ENCODE measurements at regions not wholly inside any gene's neighbourhood (a gene's known extent, or its start where the extent isn't known, plus 50 kb on each side); places are given as distances from the start of the nearest gene placed in this dataset.
"Not testable (repeated sequence)": the region's sequence is repeated elsewhere in the genome, so short reads cannot be mapped to it uniquely, and the experiment has no call there.

GRCh38 chr18:23311351-23312121 lies 141.6 kb upstream of the RIOK3 start:
- DNase-seq = no peak

DNA sequence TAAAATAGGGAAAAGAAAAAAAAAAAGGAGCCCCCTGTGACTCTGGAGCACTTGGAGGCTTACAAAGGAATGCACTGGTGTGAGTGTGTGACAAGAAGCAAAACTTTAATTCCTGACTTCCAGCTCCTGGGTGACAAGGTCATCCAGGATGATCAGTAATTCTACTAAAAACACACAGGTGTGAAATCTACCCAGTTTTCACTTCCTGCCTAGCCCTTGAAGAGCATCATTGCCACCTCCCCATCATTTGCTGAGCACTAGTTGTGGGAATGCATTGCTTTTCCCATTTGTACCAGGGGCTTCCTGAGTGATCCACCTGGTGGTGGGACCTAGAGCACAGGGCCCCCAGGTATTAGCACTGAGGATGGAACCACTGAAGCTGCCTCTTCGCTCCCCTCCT lies 139.7 kb upstream of the RIOK3 start:
- DNase-seq = no peak

DNA sequence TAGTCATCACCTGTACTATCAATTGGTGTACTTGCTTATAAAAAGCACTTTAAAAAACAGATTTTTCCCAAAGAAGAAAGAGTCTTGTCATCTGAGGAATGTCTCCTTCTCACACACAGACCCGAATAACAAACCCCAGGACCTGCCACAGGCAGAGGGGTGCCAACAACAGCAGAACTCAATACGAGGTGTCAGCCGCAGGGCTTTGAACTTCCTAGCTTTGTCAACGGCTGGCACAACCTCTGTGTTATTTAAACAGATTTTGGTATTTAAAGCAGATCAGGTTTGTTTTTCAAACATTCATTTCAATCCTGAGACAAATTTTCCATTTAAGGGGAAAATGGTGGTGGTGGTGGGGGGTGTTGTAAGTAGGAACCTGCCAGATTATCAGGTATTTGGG lies 138.4 kb upstream of the RIOK3 start:
- no peak for DNase-seq

- DNase-seq = no peak
Measured at GRCh38 chr18:23316316-23316715, 136.8 kb upstream of the RIOK3 start.

- no peak for DNase-seq
Measured at GRCh38 chr18:23316988-23317387, 136.1 kb upstream of the RIOK3 start.

- DNase-seq = no peak
Measured at GRCh38 chr18:23317975-23318675, 135.0 kb upstream of the RIOK3 start.

GRCh38 chr18:23320709-23321236 lies 132.3 kb upstream of the RIOK3 start:
- DNase-seq = no peak

GRCh38 chr18:23321996-23322395 lies 131.1 kb upstream of the RIOK3 start:
- no peak for DNase-seq

DNA sequence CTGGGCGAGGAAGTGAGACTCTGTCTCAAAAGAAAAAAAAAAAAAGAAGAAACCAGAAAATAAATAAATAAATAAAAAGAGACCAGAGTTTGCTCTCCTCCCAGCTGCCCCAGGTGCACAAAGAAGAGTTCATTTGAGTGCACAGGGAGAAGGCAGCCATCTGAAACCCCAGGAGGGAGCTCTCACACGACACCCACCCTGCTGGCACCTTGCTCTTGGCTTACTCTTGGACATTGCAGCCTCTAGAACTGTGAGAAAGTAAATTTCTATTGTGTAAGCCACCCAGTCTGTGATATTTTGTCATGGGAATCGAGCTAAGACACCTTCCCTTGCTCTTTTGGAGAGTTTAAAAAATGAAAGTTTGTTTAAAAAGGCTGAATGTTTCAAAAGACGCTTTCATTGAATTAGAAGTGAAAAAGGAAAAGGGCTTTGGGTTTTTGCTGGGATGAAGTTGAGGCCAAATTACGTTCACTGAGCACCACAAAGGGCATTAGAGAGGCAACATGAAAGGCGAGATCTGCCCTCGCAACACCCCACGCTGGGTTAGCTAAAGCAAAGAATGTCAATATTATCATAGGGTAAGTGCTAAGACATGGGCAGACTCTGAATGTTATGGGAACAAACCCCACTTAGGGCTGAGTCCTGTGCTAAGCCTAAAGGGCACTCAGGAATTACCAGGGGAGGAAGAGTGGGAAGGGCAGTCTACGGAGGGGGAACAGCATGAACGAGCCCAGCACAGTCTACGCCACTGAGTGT lies 128.9 kb upstream of the RIOK3 start:
- DNase-seq = peak; percentile 5

DNA sequence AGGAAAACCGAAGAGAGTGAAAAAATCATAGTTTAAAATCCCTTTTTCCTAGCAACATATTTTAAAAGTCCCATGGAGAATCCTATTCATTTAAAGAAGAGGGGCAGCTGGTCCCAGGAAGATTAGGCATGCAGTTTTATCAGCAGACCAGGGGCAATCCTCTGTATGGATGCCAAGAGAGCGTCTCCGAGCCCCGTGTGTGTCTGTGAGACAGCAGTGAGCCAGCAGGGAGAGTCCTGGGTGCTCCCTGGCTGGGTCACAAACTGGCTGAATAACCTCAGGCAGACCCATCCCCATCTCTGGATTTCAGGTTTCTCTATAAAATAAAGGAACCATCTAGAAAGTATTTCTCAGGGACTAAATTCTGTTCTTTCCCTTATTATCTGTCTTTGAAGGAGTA lies 128.2 kb upstream of the RIOK3 start:
- DNase-seq = no peak

GRCh38 chr18:23329671-23330070 lies 123.4 kb upstream of the RIOK3 start:
- not testable (repeated sequence) for DNase-seq

- DNase-seq = no peak
Measured at GRCh38 chr18:23330423-23330822, 122.7 kb upstream of the RIOK3 start.

DNA sequence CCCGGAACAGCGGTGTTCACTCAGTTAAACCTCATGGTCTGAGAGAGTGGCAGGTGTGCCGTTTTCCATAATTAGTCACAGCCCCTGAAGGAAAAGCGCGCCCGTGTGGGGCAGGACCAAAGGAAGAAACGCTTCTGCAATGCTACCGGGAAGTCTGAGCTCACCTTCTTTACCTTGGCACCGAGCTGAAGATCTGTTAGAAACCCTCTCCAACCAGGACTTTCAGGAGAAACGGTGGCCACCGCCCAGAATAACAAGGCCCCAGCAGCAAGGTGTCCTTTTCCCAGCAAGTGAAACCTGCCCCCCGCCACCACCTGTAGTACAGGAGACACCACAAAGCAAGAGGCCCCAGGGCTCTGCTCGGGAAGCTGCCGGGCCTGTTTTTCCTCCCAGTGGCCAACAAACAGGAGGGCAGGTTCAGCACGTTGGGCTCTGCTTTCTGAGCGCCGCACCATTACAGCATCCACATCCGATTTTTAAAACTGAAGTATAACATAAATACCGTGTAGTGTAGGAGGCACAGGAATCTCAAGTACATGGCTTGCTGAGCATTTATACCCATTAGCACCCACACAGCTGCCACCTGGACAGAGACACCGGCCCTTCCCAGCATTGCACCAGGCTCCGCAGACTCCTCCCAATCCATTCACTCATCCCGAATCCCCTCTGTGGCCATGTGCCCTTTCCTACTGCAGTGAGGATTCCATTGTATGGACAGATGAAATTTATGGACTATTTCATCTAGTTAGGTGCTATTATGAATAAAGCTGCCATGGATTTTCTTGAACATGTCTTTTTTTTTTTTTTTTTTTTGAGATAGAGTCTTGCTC lies 121.8 kb upstream of the RIOK3 start:
- no peak for DNase-seq

GRCh38 chr18:23332356-23332755 lies 120.7 kb upstream of the RIOK3 start:
- DNase-seq = no peak

GRCh38 chr18:23333827-23334226 lies 119.3 kb upstream of the RIOK3 start:
- no peak for DNase-seq

DNA sequence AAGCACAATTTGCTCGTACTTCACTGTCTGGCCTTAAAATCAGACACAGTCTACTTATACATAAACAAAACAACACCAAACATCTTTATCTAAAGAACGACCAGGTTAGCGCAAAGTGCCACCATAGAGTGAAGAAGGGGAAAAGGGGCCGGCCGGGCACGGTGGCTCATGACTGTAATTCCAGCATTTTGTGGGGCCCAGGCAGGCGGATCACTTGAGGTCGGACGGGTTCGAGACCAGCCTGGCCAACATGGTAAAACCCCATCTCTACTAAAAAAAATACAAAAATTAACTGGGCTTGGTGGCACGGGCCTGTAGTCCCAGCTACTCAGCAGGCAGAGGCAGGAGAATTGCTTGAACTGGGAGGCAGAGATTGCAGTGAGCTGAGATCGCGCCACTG lies 118.5 kb upstream of the RIOK3 start:
- DNase-seq = no peak

GRCh38 chr18:23336101-23336500 lies 117.0 kb upstream of the RIOK3 start:
- no peak for DNase-seq

DNA sequence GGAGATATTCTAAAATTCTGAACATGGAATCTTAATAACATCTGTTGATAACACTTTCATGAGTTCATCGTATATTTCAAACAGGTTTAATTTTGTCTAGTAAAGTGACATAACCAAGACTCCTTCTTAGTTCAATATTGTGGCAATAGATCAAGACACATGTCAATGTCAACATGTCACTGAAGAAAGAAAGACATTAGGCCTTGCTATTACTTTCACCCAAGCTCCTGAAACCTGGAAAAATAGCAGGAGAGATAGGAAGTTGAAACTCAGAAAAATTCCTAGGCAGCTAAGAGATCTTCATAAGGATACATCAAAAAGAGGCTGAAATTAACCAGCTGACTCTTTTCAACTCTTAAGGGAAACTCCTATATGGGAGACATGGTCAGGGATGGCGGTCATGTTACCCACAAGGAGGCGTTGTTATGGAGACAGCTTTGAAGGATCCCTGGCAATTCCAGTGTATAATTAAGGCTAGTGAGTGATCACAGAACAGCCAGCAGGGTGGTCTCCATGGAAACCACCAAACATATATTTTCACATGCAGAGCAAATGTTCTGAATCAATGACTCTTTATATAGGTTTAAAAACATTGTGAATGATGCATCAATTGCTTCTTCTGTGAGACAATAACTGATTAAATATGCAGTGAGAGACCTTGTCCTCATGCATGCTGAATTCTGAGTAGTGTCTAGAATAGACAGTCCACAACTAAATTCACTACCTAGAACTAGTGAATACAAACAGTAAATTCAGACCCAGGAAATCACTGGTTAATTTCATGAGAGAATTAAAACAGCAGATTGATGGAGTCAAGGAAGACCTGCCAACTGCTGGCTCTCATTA lies 115.3 kb upstream of the RIOK3 start:
- peak; percentile 59 for DNase-seq

- DNase-seq = no peak
Measured at GRCh38 chr18:23340661-23341060, 112.4 kb upstream of the RIOK3 start.

- no peak for DNase-seq
Measured at GRCh38 chr18:23341383-23341782, 111.7 kb upstream of the RIOK3 start.

DNA sequence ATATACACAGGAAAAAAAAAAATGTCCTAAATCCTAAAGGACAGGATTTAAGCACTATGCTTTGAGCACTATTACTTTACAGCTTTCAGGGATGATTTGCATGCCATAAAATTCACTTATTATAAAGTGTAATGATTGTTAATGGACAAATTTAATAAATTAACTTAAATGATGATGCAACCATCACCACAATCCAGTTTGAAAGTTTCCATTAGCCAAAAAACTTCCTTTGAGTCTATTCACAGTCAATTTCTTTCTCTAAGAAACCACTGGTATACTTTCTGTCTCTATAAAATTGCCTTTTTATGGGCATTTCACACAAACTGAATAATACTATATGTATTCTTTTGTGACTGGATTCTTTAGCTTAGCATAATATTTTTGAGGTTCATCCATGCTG lies 111.1 kb upstream of the RIOK3 start:
- DNase-seq = no peak

- no peak for DNase-seq
Measured at GRCh38 chr18:23342506-23342905, 110.6 kb upstream of the RIOK3 start.

Measured in NCI-H1436 (cell line).